Hepatocyte (in vitro differentiated cells): ENCODE measurements at regions not wholly inside any gene's neighbourhood (a gene's known extent, or its start where the extent isn't known, plus 50 kb on each side); places are given as distances from the start of the nearest gene placed in this dataset.

Source experiments
- DNase-seq: peaks from one replicate; pipeline ENCODE4 v3.0.0-alpha.2; 2016; ENCODE audit warnings: low spot score
- H2AFZ ChIP-seq: fragments of 200-600 bp; sonication (generic); 2 replicates; pipeline ENCODE4 v1.6.0; 2016; ENCODE audit warnings: antibody characterized with exemption, mild to moderate bottlenecking
- H3K27ac ChIP-seq: fragments of 200-600 bp; sonication (generic); 2 replicates; pipeline ENCODE4 v1.5.1; 2016; ENCODE audit warnings: mild to moderate bottlenecking
- H3K27me3 ChIP-seq: fragments of 200-600 bp; sonication (generic); 2 replicates; pipeline ENCODE4 v1.6.1; 2016
- H3K36me3 ChIP-seq: fragments of 200-600 bp; sonication (generic); replicated peaks from 2 replicates; pipeline ENCODE4 v1.5.1; 2016; ENCODE audit warnings: low read depth; ENCODE audit not compliant: insufficient read depth
- H3K4me1 ChIP-seq: fragments of 200-600 bp; sonication (generic); 2 replicates; pipeline ENCODE4 v1.5.1; 2016; ENCODE audit warnings: mild to moderate bottlenecking, moderate library complexity; ENCODE audit not compliant: insufficient read depth
- H3K4me2 ChIP-seq: fragments of 200-600 bp; sonication (generic); 2 replicates; pipeline ENCODE4 v1.6.0; 2016
- H3K4me3 ChIP-seq: fragments of 200-600 bp; sonication (generic); 2 replicates; pipeline ENCODE4 v1.5.1; 2016; ENCODE audit warnings: mild to moderate bottlenecking
- H3K79me2 ChIP-seq: fragments of 200-600 bp; sonication (generic); 2 replicates; pipeline ENCODE4 v1.6.0; 2017; ENCODE audit warnings: mild to moderate bottlenecking
- H3K9me2 ChIP-seq: fragments of 200-600 bp; sonication (generic); replicated peaks from 2 replicates; pipeline ENCODE4 v1.6.0; 2017; ENCODE audit warnings: mild to moderate bottlenecking; ENCODE audit not compliant: insufficient read depth
- H3K9me3 ChIP-seq: fragments of 200-600 bp; sonication (generic); 2 replicates; pipeline ENCODE4 v1.5.1; 2016; ENCODE audit warnings: low read depth, mild to moderate bottlenecking
- H4K20me1 ChIP-seq: fragments of 200-600 bp; sonication (generic); 2 replicates; pipeline ENCODE4 v1.6.0; 2016; ENCODE audit warnings: mild to moderate bottlenecking; ENCODE audit not compliant: insufficient read depth, poor library complexity, severe bottlenecking
- CTCF ChIP-seq: fragments of 200-600 bp; sonication (generic); IDR thresholded peaks from 2 replicates; pipeline ENCODE4 v1.5.1; 2016; ENCODE audit warnings: antibody characterized with exemption, mild to moderate bottlenecking; ENCODE audit not compliant: poor library complexity
- EZH2 ChIP-seq: fragments of 200-600 bp; sonication (generic); IDR thresholded peaks from 2 replicates; pipeline ENCODE4 v1.6.1; 2016; ENCODE audit warnings: antibody characterized with exemption, mild to moderate bottlenecking, borderline replicate concordance
- EZH2phosphoT487 ChIP-seq: fragments of 200-600 bp; sonication (generic); IDR thresholded peaks from one replicate; pipeline ENCODE4 v1.6.1; 2018; ENCODE audit warnings: antibody characterized with exemption, mild to moderate bottlenecking, low read depth, moderate library complexity; ENCODE audit not compliant: unreplicated experiment, severe bottlenecking
- WGBS: methylation state at CpG from one replicate; pipeline ENCODE4 v1.1.6; 2016; ENCODE audit warnings: low lambda C conversion rate; ENCODE audit errors: missing lambda C conversion rate; 5-methylcytosine and 5-hydroxymethylcytosine counted together

GRCh38 chr4:176432811-176433540 is 113.2 kb downstream of the SPCS3 start:
- Histone ChIP-seq H3K27ac (no peak overlapping the region), H3K9me3 (no peaks in the 10 kb centered on the region), H3K4me1 (no peaks in the 10 kb centered on the region), H3K9me2 (no peaks in the 10 kb centered on the region), H3K27me3 (no peaks in the 10 kb centered on the region), H4K20me1 (no peaks in the 10 kb centered on the region), H3K36me3 (no peaks in the 10 kb centered on the region), H2AFZ (no peak overlapping the region), H3K79me2 (no peaks in the 10 kb centered on the region), H3K4me3 (no peak overlapping the region), H3K4me2 (no peak overlapping the region)
- 86% methylated on average over 6 of the region's 6 CpGs for WGBS
- TF ChIP-seq CTCF (no peak), EZH2 (no peak), EZH2phosphoT487 (no peak)
- DNase-seq = no peak

GRCh38 chr4:176433983-176434382 is 114.2 kb downstream of the SPCS3 start:
- no peaks in the 10 kb centered on the region for H4K20me1 ChIP-seq
- H3K4me1 ChIP-seq = no peaks in the 10 kb centered on the region
- no peak for DNase-seq
- 66% methylated on average over 3 of the region's 3 CpGs for WGBS
- H3K79me2 ChIP-seq = no peaks in the 10 kb centered on the region
- no peak overlapping the region for H3K27ac ChIP-seq
- no peak overlapping the region for H3K4me3 ChIP-seq
- H3K9me3 ChIP-seq = no peaks in the 10 kb centered on the region
- H3K9me2 ChIP-seq = no peaks in the 10 kb centered on the region
- TF ChIP-seq EZH2phosphoT487 (no peak), EZH2 (no peak), CTCF (no peak)
- no peaks in the 10 kb centered on the region for H3K36me3 ChIP-seq
- H3K27me3 ChIP-seq = no peaks in the 10 kb centered on the region
- no peak overlapping the region for H2AFZ ChIP-seq
- H3K4me2 ChIP-seq = no peak overlapping the region

DNA sequence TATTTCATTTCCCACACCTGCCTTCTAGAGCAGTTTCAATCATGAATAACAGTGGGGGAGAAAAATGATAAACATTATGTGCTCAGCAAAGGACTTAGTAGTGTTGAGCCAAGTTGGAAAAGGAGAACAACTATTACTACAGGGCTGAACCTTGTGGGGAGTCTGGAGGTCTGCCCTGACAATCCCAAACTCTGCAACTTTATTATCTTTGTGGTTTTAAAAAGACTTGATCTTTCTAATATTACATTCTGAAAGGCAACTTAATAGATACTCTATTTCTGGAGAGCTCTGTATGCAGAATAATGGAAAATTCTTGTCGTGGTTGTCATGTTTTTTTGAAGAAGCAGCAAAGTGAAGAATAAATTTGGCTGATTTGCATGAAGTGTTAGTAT is 116.1 kb downstream of the SPCS3 start:
- Histone ChIP-seq H3K4me2 (no peak overlapping the region), H2AFZ (no peak overlapping the region), H4K20me1 (no peaks in the 10 kb centered on the region), H3K4me3 (no peak overlapping the region), H3K4me1 (no peaks in the 10 kb centered on the region), H3K9me2 (no peaks in the 10 kb centered on the region), H3K27ac (no peak overlapping the region), H3K36me3 (no peaks in the 10 kb centered on the region), H3K9me3 (no peaks in the 10 kb centered on the region), H3K27me3 (no peaks in the 10 kb centered on the region), H3K79me2 (no peaks in the 10 kb centered on the region)
- WGBS = 64% methylated on average over 1 of the region's 1 CpG
- no peak for DNase-seq
- TF ChIP-seq EZH2 (no peak), CTCF (no peak), EZH2phosphoT487 (no peak)
